Hematopoietic multipotent progenitor cell (in vitro differentiated cells): ENCODE measurements at regions not wholly inside any gene's neighbourhood (a gene's known extent, or its start where the extent isn't known, plus 50 kb on each side); places are given as distances from the start of the nearest gene placed in this dataset. TPM values are rescaled to one million over a fixed set of nuclear protein-coding genes. Genes with fewer than 3 reads are reported as not detected.
A peak's percentile ranks its signal among the peaks of the same experiment; 100 is the strongest.

ENCODE experiments used
- DNase-seq, 3 donors: peaks; one replicate each; pipeline ENCODE4 v3.0.0-alpha.2; 2011 to 2015; ENCODE audit warnings: low read depth in 2 of 3, low spot score in 2 of 3
- small RNA-seq: library from RNA; depleted of rRNA; stranded (forward); fragments of <200 nt; gene quantifications from one replicate; pipeline ENCODE3, GENCODE V24; 2012

GRCh38 chr3:87359025-87359424 is 82.6 kb upstream of the POU1F1 start:
- DNase-seq: no peak

GRCh38 chr3:87358066-87358465 is 81.7 kb upstream of the POU1F1 start:
- no peak for DNase-seq

- DNase-seq: no peak
These were observed 78.0 kb upstream of the POU1F1 start for GRCh38 chr3:87354398-87354797.

GRCh38 chr3:87351937-87352336 is 75.6 kb upstream of the POU1F1 start:
- DNase-seq: no peak

GRCh38 chr3:87350367-87351199 is 74.2 kb upstream of the POU1F1 start:
- peak; percentile 11 to 71 (median 51) for DNase-seq

GRCh38 chr3:87349833-87350232 is 73.4 kb upstream of the POU1F1 start:
- no peak for DNase-seq

- DNase-seq: no peak
These were observed 60.4 kb upstream of the POU1F1 start for GRCh38 chr3:87336761-87337160.

- DNase-seq: no peak
These were observed 59.5 kb upstream of the POU1F1 start for GRCh38 chr3:87335931-87336330.

GRCh38 chr3:87333393-87333892 is 57.1 kb upstream of the POU1F1 start:
- DNase-seq: peak in 2 of 3 donors; percentile 54 to 65

GRCh38 chr3:87332789-87333188 is 56.4 kb upstream of the POU1F1 start:
- no peak for DNase-seq

- DNase-seq: no peak
These were observed 52.7 kb upstream of the POU1F1 start for GRCh38 chr3:87329065-87329464.

Small RNA genes lying in the stretch of these regions (small RNA-seq; reads per million reads assigned to genes)
- not detected for gene RNU6-873P
- not detected for gene RNU6ATAC6P
